ENCODE measurements at regions not wholly inside any gene's neighbourhood (a gene's known extent, or its start where the extent isn't known, plus 50 kb on each side); places are given as distances from the start of the nearest gene placed in this dataset.

GRCh38 chr2:220876080-220876824 lies 695.9 kb downstream of the EPHA4 start:
- TF ChIP-seq PATZ1 (tag by site-specific recombination; IDR thresholded peaks at IDR 0.05) (no peak), MEIS1 (CRISPR knock-in tag; IDR thresholded peaks at IDR 0.05; ENCODE audit: borderline replicate concordance) (no peak), WT1 (tag by site-specific recombination; IDR thresholded peaks at IDR 0.05) (peak; percentile 47; the same call in 1 of the 2 replicates), SALL2 (tag by site-specific recombination; IDR thresholded peaks at IDR 0.05; ENCODE audit: borderline replicate concordance) (no peak), GLIS1 (tag by site-specific recombination; IDR thresholded peaks at IDR 0.05) (peak; percentile 22; the same call in 1 of the 2 replicates), ZNF148 (tag by site-specific recombination; IDR thresholded peaks at IDR 0.05; ENCODE audit: borderline replicate concordance) (no peak), CTCF (tag by site-specific recombination; IDR thresholded peaks at IDR 0.05) (no peak)
- TF ChIP-seq, protein P1, sequence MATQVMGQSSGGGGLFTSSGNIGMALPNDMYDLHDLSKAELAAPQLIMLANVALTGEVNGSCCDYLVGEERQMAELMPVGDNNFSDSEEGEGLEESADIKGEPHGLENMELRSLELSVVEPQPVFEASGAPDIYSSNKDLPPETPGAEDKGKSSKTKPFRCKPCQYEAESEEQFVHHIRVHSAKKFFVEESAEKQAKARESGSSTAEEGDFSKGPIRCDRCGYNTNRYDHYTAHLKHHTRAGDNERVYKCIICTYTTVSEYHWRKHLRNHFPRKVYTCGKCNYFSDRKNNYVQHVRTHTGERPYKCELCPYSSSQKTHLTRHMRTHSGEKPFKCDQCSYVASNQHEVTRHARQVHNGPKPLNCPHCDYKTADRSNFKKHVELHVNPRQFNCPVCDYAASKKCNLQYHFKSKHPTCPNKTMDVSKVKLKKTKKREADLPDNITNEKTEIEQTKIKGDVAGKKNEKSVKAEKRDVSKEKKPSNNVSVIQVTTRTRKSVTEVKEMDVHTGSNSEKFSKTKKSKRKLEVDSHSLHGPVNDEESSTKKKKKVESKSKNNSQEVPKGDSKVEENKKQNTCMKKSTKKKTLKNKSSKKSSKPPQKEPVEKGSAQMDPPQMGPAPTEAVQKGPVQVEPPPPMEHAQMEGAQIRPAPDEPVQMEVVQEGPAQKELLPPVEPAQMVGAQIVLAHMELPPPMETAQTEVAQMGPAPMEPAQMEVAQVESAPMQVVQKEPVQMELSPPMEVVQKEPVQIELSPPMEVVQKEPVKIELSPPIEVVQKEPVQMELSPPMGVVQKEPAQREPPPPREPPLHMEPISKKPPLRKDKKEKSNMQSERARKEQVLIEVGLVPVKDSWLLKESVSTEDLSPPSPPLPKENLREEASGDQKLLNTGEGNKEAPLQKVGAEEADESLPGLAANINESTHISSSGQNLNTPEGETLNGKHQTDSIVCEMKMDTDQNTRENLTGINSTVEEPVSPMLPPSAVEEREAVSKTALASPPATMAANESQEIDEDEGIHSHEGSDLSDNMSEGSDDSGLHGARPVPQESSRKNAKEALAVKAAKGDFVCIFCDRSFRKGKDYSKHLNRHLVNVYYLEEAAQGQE (tag by site-specific recombination; IDR thresholded peaks at IDR 0.05): no peak
- TF ChIP-seq, protein P2, sequence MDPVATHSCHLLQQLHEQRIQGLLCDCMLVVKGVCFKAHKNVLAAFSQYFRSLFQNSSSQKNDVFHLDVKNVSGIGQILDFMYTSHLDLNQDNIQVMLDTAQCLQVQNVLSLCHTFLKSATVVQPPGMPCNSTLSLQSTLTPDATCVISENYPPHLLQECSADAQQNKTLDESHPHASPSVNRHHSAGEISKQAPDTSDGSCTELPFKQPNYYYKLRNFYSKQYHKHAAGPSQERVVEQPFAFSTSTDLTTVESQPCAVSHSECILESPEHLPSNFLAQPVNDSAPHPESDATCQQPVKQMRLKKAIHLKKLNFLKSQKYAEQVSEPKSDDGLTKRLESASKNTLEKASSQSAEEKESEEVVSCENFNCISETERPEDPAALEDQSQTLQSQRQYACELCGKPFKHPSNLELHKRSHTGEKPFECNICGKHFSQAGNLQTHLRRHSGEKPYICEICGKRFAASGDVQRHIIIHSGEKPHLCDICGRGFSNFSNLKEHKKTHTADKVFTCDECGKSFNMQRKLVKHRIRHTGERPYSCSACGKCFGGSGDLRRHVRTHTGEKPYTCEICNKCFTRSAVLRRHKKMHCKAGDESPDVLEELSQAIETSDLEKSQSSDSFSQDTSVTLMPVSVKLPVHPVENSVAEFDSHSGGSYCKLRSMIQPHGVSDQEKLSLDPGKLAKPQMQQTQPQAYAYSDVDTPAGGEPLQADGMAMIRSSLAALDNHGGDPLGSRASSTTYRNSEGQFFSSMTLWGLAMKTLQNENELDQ (tag by site-specific recombination; IDR thresholded peaks at IDR 0.05; ENCODE audit: low read depth): no peak
